ENCODE measurements at regions not wholly inside any gene's neighbourhood (a gene's known extent, or its start where the extent isn't known, plus 50 kb on each side); places are given as distances from the start of the nearest gene placed in this dataset.

DNA sequence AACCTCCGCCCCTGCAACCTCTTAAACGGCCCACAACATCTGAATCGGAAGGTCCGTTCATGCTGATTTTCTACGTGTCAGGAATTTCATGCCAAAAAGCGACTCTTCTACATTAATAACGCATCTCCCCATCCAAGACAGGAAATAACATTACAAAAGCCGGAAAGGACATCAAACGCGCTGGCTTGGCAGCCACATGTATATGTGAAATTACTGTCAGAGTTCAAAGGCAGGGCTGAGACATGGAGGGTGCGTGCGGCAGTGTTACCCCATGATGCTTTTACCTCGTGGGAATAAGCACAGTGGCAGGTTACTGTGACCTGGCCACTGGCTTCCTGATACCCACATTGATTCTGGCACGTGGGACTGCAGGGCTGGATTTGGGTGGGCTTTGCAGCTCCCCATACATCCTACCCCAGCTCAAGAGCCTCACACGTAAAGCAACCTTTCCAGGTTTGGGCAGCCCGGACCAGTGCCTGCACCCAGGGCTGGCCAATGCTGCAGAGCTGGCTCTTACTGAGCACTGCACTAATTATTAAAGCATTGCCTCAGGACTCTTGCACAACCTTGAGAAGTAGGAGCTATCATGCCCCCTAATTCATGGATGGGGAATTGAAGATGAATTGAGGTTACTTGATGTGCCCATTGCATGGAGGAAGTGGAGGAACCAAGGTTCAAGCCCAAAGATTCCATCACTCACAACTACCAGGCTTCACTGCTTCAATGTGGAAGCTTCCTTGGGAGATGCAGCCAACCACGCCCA is 120.6 kb upstream of the FOXF1 start:
- no peak for DNase-seq

DNA sequence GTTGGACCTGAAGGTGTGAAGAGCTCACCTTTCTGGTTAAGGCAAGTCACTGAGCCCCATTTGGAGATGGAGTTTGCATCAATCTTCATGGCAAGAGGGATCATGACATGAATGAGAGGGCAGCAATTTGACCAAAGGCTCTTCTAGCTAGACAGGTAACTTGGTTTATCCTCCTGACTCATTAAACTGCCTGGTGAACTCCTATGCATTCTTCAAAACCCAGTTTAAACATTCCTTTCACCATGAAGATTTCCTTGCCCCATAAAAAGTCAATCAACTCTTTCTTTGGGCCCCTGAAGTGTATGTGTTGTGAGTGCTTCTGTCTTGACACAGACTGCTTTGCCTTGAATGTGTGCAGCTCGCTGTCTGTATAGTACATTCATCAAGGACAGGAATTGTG is 120.0 kb upstream of the FOXF1 start:
- no peak for DNase-seq

GRCh38 chr16:86391486-86391885 is 118.8 kb upstream of the FOXF1 start:
- DNase-seq: no peak

DNA sequence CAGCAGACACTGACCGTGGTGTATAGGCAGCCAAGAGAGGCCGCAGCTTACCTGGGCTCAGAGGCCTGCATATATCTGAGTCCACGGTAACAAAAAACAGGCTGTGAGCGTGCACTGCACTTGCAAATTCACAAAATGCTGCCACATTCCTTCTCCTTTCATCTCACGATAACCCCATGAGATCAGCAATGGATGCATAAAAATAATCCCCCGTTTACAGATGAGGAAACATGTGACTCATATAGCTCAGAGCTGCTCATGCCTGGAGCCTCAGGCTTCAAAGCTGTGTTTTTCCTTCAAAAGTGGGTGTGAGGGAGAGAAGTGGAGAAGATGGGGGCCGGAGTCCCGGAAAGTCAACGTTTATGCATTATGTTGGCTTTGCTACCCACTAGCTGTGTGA is 118.3 kb upstream of the FOXF1 start:
- no peak for DNase-seq

DNA sequence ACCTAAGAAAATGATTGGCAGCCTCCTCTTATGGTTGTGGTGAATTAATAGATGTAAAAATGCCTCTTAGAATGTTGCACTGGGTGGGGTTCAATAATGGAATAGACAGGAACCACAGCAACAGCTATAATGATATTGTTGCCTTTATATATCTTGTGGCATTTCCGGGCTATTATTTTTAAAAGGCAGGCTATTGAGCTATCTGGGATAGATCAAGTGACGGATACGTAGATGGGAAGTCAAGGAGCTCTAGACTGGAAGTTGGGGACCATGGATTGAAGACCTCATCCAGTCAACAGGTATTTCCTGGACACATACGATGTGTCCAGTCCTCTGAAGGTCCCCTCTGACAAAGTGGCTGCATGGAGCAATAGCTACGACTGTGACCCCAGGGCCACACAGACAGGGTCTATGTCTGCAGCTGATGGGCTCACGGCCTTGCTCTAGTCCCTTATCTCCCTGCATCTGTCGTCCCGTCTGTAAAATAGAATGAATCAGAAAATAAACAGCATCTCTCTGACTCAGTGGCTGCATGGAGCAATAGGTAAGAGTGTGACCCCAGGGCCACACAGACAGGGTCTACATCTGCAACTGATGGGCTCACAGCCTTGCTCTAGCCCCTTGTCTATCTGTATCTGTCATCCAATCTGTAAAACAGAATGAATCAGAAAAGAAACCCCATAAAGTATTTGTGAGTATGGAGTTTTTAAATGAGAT is 117.7 kb upstream of the FOXF1 start:
- no peak for DNase-seq

DNA sequence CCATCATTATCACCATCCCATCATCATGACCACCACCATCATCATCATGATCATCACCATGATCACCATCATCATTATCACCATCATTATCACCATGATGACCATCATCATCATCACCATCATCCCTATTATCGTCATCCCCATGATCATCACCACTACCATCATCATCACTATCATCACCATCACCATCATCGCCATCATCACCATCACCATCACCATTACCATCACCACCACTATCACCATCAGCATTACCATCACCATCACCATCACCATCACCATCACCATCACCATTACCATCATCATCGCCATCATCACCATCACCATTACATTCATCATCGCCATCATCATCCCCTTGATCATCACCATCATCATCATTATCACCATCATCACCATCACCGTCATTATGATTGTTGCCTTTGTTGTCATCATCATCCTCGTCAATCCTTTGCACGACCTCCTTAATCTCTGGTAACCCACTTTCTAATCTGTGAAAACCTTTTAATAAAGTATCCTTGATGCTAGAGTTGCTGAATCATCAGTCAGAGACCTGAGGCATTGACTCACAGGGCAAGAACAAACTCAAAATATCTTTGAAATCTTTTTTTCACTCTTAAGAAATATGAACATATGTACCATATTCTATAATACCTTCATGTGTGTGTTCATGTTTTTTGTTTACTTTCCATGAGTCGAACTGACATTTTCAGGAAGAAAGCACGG is 116.3 kb upstream of the FOXF1 start:
- DNase-seq: no peak

GRCh38 chr16:86395477-86395876 is 114.8 kb upstream of the FOXF1 start:
- no peak for DNase-seq

GRCh38 chr16:86396422-86396821 is 113.9 kb upstream of the FOXF1 start:
- DNase-seq: no peak

DNA sequence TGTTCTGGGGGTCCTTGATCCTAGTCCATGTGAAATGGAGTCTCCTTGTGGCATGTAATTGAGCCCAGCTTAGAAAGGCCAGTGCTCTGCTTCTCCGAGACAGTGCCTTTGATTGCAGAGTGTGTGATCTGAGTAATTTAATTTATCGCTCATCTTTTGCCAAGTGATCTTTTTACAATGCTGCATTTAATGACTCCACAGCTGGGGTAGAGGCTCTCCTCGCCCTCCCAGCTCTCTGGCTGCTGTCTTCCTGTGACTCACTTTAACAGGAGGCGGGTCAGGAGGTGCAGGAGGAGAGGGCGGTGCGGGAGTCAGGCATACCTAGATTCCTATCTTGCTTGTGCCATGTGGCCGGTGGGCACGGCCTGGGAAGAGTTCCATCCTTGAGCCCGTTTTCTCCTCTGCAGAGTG is 113.4 kb upstream of the FOXF1 start:
- no peak for DNase-seq

DNA sequence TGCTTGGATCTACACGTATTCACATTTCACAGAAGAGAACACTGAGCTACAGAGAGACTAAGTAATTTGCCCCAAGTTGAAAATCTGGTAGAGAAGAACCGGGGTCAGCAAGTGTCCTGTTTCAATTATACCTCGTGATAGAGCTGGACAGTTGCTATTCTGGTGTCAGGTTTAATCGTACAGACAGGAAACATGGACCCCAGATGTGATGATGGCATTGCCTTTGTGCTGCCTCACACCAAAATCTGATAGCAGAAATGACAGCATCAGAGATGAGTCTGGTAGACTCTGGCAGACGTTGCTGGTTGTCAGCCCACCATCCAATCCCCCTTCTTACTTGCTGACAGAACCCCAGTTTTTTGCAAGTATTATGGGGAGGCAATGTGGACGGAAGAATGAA is 112.1 kb upstream of the FOXF1 start:
- no peak for DNase-seq

GRCh38 chr16:86398622-86399021 is 111.7 kb upstream of the FOXF1 start:
- no peak for DNase-seq

GRCh38 chr16:86401126-86401525 is 109.2 kb upstream of the FOXF1 start:
- no peak for DNase-seq

- DNase-seq: no peak
Measured at GRCh38 chr16:86403085-86403484, 107.2 kb upstream of the FOXF1 start.

- DNase-seq: no peak
Measured at GRCh38 chr16:86403541-86404163, 106.7 kb upstream of the FOXF1 start.

DNA sequence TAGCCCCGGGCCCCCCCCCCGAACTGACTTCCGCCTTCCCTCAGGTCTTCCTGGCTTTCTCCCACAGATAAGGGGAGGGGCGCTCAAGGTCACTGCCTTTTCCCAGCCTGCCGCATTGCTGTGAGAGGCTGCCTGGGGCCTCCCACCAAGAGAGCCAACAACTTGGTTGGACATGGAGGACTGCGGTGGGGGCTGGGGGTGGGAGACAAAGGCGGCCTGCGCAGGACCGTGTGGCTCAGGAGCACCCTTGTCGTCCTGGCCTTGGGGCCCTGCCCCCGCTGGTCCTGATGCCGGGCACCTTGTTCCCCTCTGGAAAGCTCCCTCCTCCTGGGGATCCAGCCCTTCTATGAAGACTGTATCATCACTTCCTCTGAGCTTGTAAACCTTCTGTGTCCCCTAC is 105.6 kb upstream of the FOXF1 start:
- DNase-seq: no peak

DNA sequence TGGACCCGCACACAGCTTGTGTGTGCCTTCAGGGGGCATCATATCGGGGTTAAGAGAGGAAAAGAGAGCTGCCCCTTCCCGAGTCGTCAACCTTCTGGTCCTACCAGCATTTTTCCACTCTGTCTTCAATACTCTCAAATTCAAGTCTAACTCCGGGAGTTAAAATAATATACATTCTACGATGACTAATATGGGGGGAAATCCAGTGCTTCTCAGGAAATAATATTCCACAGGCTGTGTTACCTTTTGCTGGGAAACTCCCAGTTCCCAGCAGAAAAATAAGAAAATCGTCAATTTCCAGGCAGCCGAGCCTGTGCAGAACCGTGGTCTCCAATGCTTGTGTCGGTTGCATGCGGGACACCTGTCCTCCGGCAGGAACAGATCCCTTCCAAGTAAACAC is 105.0 kb upstream of the FOXF1 start:
- no peak for DNase-seq

- DNase-seq: no peak
Measured at GRCh38 chr16:86406056-86406455, 104.3 kb upstream of the FOXF1 start.

DNA sequence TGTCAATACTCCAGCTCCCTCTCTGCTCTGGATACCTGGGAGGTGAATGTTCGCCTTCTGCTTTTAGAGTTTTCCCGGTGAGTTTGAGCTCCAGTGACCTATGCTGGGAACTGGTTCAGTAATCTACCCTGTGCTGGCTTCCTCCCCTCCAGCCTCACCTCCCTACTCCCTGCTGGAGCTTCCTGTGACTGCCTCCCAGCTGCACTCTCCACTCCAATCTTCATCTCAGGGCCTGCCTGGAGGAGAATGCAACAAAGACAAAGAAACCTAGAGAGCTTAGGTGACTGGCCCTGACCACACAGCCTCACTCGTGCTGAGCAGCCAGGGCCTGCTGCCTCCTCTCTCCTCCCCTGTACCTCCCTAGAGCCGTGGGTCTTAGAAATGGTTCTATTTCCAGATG is 101.6 kb upstream of the FOXF1 start:
- DNase-seq: no peak

DNA sequence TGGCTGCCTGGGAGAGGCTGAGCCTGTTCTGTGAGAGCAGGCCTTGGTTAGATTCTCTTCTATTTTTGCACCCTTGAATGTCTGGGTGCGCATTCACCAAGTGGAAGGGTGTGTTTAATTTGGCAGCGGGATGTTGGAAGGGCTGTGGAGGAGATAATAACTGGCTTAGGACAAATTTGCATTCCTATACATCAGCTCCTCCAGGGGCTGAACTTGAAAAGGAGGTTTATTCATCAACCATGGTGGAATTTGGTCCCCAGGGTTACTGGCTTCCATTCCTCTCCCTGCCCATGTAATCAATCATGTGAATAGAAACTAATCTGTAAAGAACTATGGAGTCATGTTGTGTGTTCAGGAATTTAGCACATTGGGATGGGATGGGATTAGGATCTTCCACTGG is 100.2 kb upstream of the FOXF1 start:
- no peak for DNase-seq

- no peak for DNase-seq
Measured at GRCh38 chr16:86410529-86410928, 99.8 kb upstream of the FOXF1 start.

DNA sequence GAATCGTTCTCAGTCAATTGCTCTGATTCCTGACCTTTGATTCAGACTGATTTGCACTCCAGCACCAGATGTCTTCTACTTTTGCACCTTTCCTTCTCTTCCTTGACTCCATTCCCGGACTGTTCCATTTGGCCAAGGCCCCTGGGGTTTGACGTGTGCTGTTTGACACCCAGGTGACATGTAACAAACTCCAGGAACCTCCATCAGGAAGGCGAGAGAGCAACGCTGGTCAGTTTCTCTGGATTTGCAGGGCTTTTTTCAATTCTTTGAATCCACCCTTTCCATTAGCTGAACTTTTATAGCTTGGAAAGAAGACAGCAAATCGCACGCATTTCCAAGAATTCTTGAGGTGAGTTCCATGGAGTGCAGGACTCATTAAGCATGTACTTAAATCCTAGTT is 98.4 kb upstream of the FOXF1 start:
- DNase-seq: no peak

DNA sequence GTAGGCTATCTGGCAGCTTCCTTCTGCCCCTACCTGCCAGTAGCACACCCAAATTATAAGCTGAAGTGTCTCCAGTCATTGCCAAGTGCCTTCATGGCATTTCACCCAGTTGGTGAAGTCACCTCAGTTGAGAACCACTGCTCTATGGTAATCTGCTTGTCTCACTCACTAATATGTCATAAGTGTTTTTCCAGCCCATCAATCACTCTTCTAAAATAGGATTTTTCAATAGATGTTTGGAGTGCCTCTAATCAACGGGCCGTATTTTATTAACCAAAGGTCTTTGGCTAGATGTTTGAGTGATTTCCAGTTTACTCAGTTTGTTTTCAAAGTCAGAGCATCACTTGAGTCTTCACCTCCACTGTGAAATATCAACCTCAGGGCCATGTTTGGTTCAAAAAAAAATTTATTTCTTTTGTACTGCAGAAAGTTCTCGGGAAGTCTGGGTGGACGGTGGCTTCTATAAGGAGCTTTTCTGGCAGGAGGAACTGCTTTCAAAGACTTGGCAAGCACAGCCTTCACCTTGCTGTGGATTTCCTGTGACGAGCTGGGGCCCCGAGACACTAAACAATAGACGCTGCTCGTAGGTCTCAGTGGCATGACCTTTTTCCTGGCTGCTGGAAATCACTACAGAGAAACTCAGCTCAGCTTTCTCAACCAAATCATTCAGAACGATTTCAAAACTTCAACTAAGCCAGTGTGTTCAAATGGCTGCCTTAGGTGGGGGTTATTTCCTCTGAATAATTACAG is 95.2 kb upstream of the FOXF1 start:
- DNase-seq: no peak

All from occipital lobe (tissue), 1 donor.